ENCODE measurements at regions not wholly inside any gene's neighbourhood (a gene's known extent, or its start where the extent isn't known, plus 50 kb on each side); places are given as distances from the start of the nearest gene placed in this dataset.
"Not testable (repeated sequence)": the region's sequence is repeated elsewhere in the genome, so short reads cannot be mapped to it uniquely, and the experiment has no call there.

DNA sequence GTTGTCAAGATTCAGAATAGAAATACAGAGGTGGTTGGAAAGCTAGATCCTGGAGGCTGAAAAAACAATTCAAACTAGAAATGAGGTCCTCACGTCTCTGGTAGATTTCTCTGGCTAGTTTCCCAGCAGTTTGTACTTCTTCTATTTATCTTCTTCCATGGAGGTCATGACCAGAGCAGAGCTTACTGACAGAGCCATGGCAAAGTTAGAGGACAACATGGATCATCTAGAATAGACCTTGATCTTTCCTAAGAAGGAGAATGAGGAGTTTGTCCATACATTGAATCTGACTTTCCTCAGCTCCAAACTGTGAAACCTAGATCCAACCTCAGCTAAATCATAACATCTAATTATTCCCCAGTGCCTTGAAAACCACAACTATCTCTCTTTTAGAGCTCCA lies 900.8 kb upstream of the GOT2 start:
- H3K27ac ChIP-seq = no peak overlapping the region
- H3K4me1 ChIP-seq (replicated peaks in 1 of 2) = peaks cover 8 to 12% of the 10 kb centered on the region in 2 donors
- no peak overlapping the region for H3K4me3 ChIP-seq
- in situ Hi-C loops (cut with MboI; ENCODE audit: low pct_unique_long_range_greater_than_20kb in 2 of 9, low sequenced_read_pairs in 9 of 9, unreplicated experiment in 9 of 9) = no loop called here
- ATAC-seq (replicated peaks in 6 of 8) = no peak
- 0 to 100% (median 27%) methylated on average over 1 of the region's 1 CpG; no CpG with 5 or more reads in 4 of the 10 experiments for WGBS, 10 experiments

DNA sequence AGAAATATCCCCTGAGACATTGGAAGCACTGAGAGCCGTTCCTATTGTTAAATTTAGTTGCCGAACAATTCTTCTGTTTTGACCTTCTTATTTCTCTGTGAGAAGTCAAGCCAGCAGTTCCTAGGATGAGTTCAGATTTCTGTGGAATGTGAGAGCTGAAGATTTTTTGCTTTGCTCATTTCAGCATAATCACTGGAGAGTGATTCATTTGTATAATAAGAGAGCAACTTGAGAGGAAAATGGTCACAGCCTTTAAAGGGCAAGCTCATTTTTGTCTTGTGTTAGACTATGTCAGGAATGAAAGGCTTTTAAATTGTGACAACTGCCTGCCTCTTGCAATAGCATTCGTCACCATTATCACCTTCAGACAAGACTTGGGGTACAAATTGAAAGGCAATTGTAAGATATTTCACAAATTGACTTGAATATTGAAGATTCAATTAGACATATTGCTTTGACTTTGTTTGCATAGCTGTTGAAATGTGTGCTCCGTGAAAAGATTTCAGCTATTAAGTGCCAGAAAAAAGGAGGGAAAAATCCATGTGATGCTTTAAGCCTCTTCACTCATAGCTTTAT lies 900.0 kb upstream of the GOT2 start:
- H3K4me3 ChIP-seq = no peak overlapping the region
- 0 to 71% (median 25%) methylated on average over 1 to 4 of the region's 4 CpGs for WGBS, 10 experiments
- ATAC-seq (replicated peaks in 6 of 8) = peak in 6 of 8 experiments; percentile 63 to 84 (median 68)
- peaks cover 8 to 12% of the 10 kb centered on the region in 2 donors for H3K4me1 ChIP-seq (replicated peaks in 1 of 2)
- in situ Hi-C loops (cut with MboI; ENCODE audit: low pct_unique_long_range_greater_than_20kb in 2 of 9, low sequenced_read_pairs in 9 of 9, unreplicated experiment in 9 of 9) = no loop called here
- H3K27ac ChIP-seq = no peak overlapping the region

GRCh38 chr16:59632276-59632855 lies 898.2 kb upstream of the GOT2 start:
- H3K4me1 ChIP-seq (replicated peaks in 1 of 2) = peaks cover 8 to 12% of the 10 kb centered on the region in 2 donors
- no peak overlapping the region for H3K4me3 ChIP-seq
- H3K27ac ChIP-seq = no peak overlapping the region
- WGBS, 10 experiments = 0 to 100% (median 49%) methylated on average over 1 to 3 of the region's 3 CpGs; no CpG with 5 or more reads in 2 of the 10 experiments
- ATAC-seq (replicated peaks in 6 of 8) = peak in 3 of 8 experiments; percentile 36 to 63 (median 42)
- in situ Hi-C loops (cut with MboI; ENCODE audit: low pct_unique_long_range_greater_than_20kb in 2 of 9, low sequenced_read_pairs in 9 of 9, unreplicated experiment in 9 of 9) = no loop called here

- H3K4me1 ChIP-seq (replicated peaks in 1 of 2); in situ Hi-C loops (cut with MboI; ENCODE audit: low pct_unique_long_range_greater_than_20kb in 2 of 9, low sequenced_read_pairs in 9 of 9, unreplicated experiment in 9 of 9); H3K4me3 ChIP-seq; H3K27ac ChIP-seq; ATAC-seq (replicated peaks in 6 of 8): not testable (repeated sequence)
- WGBS, 10 experiments = 0 to 80% (median 27%) methylated on average over 1 to 2 of the region's 2 CpGs; no CpG with 5 or more reads in 4 of the 10 experiments
These were observed 890.3 kb upstream of the GOT2 start for GRCh38 chr16:59624381-59624780.

DNA sequence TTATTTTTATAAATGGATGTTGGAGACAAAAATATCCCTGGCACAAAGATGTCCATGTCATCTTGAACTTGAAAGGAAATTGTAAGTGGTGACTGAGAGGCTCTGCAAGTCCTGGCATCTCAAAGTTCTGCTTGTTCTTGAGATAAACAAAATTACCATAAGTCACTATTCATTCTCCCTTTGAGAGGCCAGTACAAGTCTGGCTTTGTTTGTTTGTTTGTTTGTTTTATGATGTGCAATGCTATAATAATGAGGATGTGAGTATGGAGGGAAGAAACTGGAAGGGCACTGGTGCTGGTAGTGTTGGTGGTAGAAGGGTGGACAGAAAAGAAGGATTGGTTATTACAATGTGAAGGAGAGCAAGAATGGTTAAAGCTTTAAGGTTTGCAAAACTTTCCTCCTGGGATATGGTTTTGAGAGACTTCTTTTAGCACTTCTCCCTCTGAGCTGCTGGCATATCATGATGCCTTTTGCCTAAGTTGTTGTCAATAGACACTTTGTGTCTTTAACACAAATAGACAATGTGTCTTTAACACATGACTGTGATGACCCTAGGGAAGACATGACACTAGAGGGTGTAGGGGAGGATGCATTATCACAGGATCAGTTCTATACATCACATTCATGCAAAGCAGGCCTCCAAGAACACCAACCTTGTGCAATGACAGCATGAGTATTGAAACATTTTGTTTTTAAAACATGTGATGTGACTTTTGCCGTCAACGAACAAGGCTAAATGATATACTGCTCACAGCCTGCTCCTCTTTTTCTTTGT lies 880.5 kb upstream of the GOT2 start:
- ATAC-seq (replicated peaks in 6 of 8) = no peak
- Histone ChIP-seq H3K27ac (no peak overlapping the region), H3K4me3 (no peak overlapping the region), H3K4me1 (replicated peaks in 1 of 2) (no peaks in the 10 kb centered on the region)
- 10 to 100% (median 95%) methylated on average over 2 of the region's 2 CpGs; no CpG with 5 or more reads in 3 of the 10 experiments for WGBS, 10 experiments
- in situ Hi-C loops (cut with MboI; ENCODE audit: low pct_unique_long_range_greater_than_20kb in 2 of 9, low sequenced_read_pairs in 9 of 9, unreplicated experiment in 9 of 9) = no loop called here

DNA sequence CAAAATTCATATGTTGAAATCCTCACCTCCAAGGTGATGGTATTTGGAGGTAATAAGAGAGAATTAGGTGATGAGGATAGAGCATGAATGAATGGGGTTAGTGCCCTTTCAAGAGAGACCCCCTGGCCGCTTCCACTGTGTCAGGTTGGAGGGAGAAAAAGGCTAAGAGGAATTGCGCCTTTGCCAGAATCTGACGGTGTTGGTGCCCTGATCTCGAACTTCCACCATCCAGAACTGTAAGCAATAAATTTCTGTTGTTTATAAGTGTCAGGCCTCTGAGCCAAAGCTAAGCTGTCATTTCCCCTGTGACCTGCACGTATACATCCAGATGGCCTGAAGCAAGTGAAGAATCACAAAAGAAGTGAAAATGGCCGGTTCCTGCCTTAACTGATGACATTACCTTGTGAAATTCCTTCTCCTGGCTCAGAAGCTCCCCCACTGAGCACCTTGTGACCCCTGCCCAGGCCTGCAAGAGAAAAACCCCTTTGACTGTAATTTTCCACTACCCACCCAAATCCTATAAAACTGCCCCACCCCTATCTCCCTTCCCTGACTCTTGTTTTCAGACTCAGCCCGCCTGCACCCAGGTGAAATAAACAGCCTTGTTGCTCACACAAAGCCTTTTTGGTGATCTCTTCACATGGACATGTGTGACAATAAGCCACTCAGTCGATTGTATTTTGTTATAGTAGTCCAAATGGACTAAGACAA lies 878.9 kb upstream of the GOT2 start:
- WGBS, 10 experiments = 0 to 100% (median 81%) methylated on average over 1 to 6 of the region's 8 CpGs; no CpG with 5 or more reads in 1 of the 10 experiments
- H3K4me1 ChIP-seq (replicated peaks in 1 of 2); H3K4me3 ChIP-seq; in situ Hi-C loops (cut with MboI; ENCODE audit: low pct_unique_long_range_greater_than_20kb in 2 of 9, low sequenced_read_pairs in 9 of 9, unreplicated experiment in 9 of 9); H3K27ac ChIP-seq: not testable (repeated sequence)
- ATAC-seq (replicated peaks in 6 of 8) = peak in 2 of 8 experiments; percentile 40 to 42

DNA sequence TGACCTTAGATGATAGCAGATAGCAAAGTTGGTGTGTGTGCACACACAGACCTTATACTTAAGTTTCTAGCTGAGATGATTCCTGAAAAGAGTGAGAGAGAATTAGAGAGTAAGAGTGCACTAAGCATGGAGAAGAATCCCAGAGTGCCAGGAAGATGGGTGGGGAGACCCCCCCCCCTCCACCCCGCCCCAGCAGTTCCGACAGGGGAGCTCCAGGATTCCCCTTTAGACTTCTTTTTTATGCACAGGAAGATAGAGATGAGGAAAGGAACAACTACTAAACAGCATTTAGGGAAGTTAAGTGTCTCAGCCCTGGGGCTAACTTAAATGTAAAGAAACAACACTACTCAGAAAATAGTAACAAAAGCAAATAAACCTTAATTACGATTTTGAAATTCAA lies 878.0 kb upstream of the GOT2 start:
- Histone ChIP-seq H3K27ac (no peak overlapping the region), H3K4me1 (replicated peaks in 1 of 2) (no peaks in the 10 kb centered on the region), H3K4me3 (no peak overlapping the region)
- peak in 1 of 8 experiments; percentile 20 for ATAC-seq (replicated peaks in 6 of 8)
- in situ Hi-C loops (cut with MboI; ENCODE audit: low pct_unique_long_range_greater_than_20kb in 2 of 9, low sequenced_read_pairs in 9 of 9, unreplicated experiment in 9 of 9) = no loop called here
- 19 to 100% (median 67%) methylated on average over 1 to 3 of the region's 3 CpGs; no CpG with 5 or more reads in 3 of the 10 experiments for WGBS, 10 experiments

DNA sequence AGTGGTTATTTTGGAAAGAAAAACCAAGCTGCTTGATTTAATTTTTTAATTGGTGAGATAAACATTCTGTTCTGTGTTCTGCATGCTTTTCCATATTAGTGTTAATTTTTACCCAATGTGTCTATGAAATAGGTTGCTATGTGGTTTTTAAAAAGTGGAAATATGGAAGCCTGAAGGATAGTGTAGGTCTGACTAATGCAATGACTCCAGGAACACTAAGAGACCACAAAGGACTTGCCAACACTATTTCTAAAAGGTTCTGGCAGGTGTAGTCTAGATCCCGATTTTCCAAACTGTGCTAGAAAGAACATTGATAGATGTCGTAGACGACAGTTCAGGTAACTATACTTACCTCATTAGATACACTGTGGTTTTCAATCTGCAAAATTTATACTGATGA lies 877.4 kb upstream of the GOT2 start:
- ATAC-seq (replicated peaks in 6 of 8) = no peak
- in situ Hi-C loops (cut with MboI; ENCODE audit: low pct_unique_long_range_greater_than_20kb in 2 of 9, low sequenced_read_pairs in 9 of 9, unreplicated experiment in 9 of 9) = no loop called here
- H3K4me3 ChIP-seq = no peak overlapping the region
- H3K4me1 ChIP-seq (replicated peaks in 1 of 2) = no peaks in the 10 kb centered on the region
- H3K27ac ChIP-seq = no peak overlapping the region
- 0 to 96% (median 87%) methylated on average over 2 to 3 of the region's 3 CpGs; no CpG with 5 or more reads in 1 of the 10 experiments for WGBS, 10 experiments

GRCh38 chr16:59605706-59606105 lies 871.6 kb upstream of the GOT2 start:
- Histone ChIP-seq H3K4me3 (no peak overlapping the region), H3K27ac (no peak overlapping the region), H3K4me1 (replicated peaks in 1 of 2) (peaks cover 0 to 3% of the 10 kb centered on the region in 2 donors)
- no peak for ATAC-seq (replicated peaks in 6 of 8)
- 7 to 83% (median 55%) methylated on average over 2 of the region's 2 CpGs; no CpG with 5 or more reads in 1 of the 10 experiments for WGBS, 10 experiments
- in situ Hi-C loops (cut with MboI; ENCODE audit: low pct_unique_long_range_greater_than_20kb in 2 of 9, low sequenced_read_pairs in 9 of 9, unreplicated experiment in 9 of 9) = no loop called here

- H3K4me1 ChIP-seq (replicated peaks in 1 of 2) = peaks cover 0 to 3% of the 10 kb centered on the region in 2 donors
- 0 to 100% (median 50%) methylated on average over 1 of the region's 1 CpG; no CpG with 5 or more reads in 4 of the 10 experiments for WGBS, 10 experiments
- ATAC-seq (replicated peaks in 6 of 8) = peak in 4 of 8 experiments; percentile 26 to 97 (median 62)
These were observed 870.2 kb upstream of the GOT2 start for GRCh38 chr16:59604354-59604753.

GRCh38 chr16:59601452-59601851 lies 867.3 kb upstream of the GOT2 start:
- no peak overlapping the region for H3K27ac ChIP-seq
- in situ Hi-C loops (cut with MboI; ENCODE audit: low pct_unique_long_range_greater_than_20kb in 2 of 9, low sequenced_read_pairs in 9 of 9, unreplicated experiment in 9 of 9) = no loop called here
- 0 to 100% (median 75%) methylated on average over 1 to 2 of the region's 2 CpGs; no CpG with 5 or more reads in 3 of the 10 experiments for WGBS, 10 experiments

More at GRCh38 chr16:59604354-59604753, 870.2 kb upstream of the GOT2 start:
- no peak overlapping the region for H3K4me3 ChIP-seq
- in situ Hi-C loops (cut with MboI; ENCODE audit: low pct_unique_long_range_greater_than_20kb in 2 of 9, low sequenced_read_pairs in 9 of 9, unreplicated experiment in 9 of 9) = no loop called here
- H3K27ac ChIP-seq = no peak overlapping the region

GRCh38 chr16:59597269-59597668 lies 863.2 kb upstream of the GOT2 start:
- in situ Hi-C loops (cut with MboI; ENCODE audit: low pct_unique_long_range_greater_than_20kb in 2 of 9, low sequenced_read_pairs in 9 of 9, unreplicated experiment in 9 of 9) = no loop called here
- Histone ChIP-seq H3K4me3 (no peak overlapping the region), H3K27ac (no peak overlapping the region), H3K4me1 (replicated peaks in 1 of 2) (peaks cover 0 to 19% of the 10 kb centered on the region in 2 donors)
- ATAC-seq (replicated peaks in 6 of 8) = no peak
- WGBS, 10 experiments = 2 to 100% (median 84%) methylated on average over 1 to 6 of the region's 7 CpGs; no CpG with 5 or more reads in 1 of the 10 experiments

More at GRCh38 chr16:59601452-59601851, 867.3 kb upstream of the GOT2 start:
- no peak overlapping the region for H3K4me3 ChIP-seq
- peaks cover 0 to 9% of the 10 kb centered on the region in 2 donors for H3K4me1 ChIP-seq (replicated peaks in 1 of 2)
- ATAC-seq (replicated peaks in 6 of 8) = peak in 1 of 8 experiments; percentile 28
